ENCODE measurements at regions not wholly inside any gene's neighbourhood (a gene's known extent, or its start where the extent isn't known, plus 50 kb on each side); places are given as distances from the start of the nearest gene placed in this dataset.
A peak's percentile ranks its signal among the peaks of the same experiment; 100 is the strongest.
"Not testable (repeated sequence)": the region's sequence is repeated elsewhere in the genome, so short reads cannot be mapped to it uniquely, and the experiment has no call there.

DNA sequence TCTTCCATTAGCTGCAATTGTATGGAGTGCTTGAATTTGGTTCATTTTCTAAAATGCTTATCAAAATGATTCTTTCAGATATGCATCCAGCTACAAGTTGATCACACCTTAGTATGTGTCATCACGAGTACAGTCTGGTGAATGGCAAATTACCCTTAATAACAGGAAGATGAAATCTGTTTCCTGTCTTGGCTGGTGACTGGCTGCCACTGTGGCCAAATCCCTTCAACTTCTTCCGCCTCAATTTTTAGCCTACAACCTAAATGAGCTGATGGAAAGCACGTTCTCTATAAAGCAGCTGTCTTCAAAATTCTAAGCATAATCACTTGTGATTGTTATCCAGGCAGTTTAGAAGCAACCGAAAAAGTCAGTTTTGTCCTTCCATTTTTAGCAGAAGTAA is 387.1 kb upstream of the NECTIN3 start:
- DNase-seq (ENCODE audit: low spot score) = no peak

DNA sequence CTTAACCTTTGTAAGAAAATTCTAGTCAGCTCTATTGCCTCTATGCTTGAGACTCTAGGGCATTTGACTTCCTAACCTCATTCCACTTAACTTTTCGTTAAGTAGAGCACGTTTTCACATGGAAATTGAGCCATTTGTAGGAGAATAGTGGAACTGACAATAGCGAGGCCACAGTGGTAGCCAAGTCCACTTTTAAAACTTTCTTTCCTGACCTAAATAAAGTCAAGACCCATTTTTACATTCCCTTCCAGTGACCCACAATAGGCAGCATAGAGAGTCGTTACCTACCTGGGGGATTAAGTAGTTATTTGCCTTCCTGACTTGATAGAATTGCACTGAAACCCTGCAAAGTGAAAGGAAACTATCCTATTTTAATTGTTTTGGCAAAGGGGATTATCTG is 386.0 kb upstream of the NECTIN3 start:
- peak; percentile 4 for DNase-seq (ENCODE audit: low spot score)

DNA sequence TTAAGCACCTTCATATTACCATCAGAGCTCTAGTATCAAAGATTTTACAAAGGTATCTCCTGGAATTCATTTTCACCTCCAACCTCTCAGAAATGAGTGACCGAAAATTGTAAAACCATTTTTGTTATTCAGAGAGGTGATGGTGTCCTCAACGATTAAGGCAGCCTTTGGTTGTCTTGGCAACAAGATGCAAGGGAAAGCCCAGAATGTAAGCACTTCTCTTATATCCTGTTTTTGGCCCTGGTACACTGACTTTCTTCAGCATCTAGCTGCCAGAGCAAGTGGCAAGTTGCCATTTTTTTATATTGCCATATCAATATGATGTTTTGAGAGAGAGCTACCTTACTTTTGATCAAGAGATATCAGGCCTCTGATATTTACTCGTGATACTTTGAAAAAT is 384.9 kb upstream of the NECTIN3 start:
- DNase-seq (ENCODE audit: low spot score) = no peak

DNA sequence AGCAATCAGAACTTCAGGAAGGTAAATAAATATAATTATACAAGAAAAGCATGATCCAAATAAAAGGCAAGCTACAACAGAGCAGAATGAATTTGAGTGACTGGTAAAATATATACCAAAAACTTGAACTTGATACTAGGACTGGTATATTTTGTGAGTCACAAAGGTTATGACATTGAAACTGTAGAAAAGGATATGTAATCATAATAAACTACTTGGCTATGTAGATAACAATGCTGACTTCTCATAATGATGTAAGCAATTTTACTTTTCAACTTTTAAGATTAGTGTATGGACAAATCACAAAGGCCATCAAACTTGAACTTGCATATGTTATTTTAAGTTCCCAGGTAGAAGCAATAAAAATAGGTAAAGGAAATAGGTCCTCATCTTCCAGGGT is 384.5 kb upstream of the NECTIN3 start:
- no peak for DNase-seq (ENCODE audit: low spot score)

DNA sequence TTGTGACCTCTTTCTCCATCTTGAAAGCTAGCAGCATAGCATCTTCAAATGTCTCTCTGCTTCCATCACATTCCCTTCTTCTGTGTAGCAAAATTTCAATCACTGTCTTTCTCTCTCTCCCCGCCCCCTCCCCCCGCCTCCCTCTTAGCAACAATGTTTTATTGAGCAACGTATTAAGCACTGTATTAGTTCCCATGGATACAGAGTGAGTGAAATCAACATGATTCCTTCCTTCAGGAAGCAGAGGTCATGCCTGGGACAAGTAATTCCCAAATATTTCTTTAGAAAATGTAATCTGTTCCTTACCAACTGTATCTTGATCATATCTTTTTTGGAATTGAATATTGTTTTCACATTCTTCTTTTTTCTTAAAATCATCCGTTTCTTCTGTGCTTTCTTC is 373.7 kb upstream of the NECTIN3 start:
- no peak for DNase-seq (ENCODE audit: low spot score)

DNA sequence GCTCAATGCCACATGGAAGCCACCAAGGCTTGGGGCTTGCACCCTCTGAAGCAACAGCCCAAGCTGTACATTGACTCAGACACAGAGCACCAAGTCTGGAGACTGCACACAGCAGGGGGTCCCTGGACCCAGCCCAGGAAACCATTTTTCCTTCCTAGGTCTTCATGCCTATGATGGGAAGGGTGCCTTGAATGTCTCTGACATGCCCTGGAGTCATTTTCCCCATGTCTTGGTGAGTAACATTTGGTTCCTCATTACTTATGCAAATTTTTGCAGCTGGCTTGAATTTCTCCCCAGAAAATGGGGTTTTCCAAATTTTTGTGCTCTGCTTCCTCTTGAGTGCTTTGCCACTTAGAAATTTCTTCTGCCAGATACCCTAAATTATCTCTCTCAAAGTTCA is 367.3 kb upstream of the NECTIN3 start:
- DNase-seq (ENCODE audit: low spot score) = not testable (repeated sequence)

DNA sequence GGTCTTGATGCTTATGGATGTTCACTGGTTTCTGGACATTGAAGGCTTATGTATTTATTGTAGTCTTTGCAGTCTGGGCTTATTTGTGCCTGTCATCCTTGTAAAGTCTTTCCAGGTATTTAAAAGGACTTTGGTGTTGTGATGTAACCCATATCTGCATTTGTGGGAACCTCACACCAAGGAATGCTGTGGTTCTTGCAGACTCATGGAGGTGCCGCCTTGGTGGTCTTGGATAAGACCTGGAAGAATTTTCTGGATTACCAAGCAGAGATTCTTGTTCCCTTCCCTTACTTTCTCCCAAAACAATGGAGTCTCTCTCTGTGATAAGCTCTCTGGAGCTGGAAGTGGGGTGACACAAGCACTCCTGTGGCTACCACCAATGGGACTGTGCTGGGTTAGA is 363.5 kb upstream of the NECTIN3 start:
- DNase-seq (ENCODE audit: low spot score) = no peak

DNA sequence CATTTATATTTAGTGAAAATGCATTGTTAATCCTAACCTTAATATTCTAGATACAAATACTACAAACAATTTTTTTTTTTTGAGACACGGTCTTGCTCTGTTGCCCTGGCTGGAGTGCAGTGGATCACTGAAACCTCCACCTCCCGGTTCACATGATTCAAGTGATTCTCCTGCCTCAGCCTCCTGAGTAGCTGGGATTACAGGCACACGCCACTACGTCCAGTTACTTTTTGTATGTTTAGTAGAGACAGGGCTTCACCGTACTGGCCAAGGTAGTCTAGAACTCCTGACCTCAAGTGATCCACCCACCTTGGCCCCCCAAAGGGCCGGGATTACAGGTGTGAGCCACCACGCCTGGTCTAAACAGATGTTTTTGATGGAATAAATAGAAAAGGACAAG is 361.5 kb upstream of the NECTIN3 start:
- no peak for DNase-seq (ENCODE audit: low spot score)

DNA sequence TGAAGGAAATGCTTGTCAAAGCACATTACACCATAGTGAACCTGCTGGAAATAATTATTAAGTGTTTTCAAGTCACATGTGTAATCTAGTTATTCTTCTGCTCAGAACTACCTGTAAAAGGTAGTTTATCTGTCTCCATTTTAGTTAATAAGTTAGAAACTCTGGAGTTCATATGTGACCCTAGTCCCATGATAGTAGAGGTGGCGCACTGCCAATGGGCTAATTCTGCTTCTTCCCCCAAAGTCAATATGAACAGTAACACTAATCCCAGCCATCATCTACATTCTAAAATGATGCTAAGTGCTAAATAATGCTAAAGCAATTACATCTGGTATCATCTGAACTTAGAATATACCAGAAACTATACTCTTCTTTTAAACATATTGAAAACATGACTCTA is 361.0 kb upstream of the NECTIN3 start:
- no peak for DNase-seq (ENCODE audit: low spot score)

DNA sequence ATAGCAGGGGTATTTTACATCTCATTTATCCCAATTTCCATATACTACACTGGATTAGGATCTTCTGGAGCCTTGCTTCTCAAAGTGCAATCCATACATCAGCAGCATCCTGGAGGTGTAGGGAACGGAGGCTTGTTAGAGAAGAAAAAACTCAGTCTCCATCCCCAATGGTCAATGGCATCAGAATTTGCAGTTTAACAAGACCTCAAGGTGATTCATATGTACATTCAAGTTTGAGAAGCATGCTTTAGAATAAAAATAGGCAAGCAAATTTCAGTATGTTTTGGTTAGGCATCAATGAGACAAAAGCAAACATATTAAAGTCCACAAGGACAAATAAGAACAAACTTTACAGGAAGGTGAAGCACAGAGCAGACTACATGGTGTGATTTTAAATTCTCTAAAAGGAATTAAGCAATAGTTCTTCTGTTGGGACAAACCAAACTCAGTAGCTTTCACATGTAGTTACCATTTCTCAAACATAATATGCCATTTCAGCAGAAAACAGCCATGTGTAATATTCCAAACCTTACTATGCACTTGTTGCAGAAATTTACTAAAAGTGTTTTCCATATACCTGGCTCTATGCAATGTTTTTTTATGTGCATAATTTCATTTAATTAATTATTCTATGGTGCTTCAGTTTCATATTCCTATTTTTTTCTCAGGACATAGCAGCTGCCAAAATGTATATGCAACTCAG is 360.3 kb upstream of the NECTIN3 start:
- DNase-seq (ENCODE audit: low spot score) = no peak

DNA sequence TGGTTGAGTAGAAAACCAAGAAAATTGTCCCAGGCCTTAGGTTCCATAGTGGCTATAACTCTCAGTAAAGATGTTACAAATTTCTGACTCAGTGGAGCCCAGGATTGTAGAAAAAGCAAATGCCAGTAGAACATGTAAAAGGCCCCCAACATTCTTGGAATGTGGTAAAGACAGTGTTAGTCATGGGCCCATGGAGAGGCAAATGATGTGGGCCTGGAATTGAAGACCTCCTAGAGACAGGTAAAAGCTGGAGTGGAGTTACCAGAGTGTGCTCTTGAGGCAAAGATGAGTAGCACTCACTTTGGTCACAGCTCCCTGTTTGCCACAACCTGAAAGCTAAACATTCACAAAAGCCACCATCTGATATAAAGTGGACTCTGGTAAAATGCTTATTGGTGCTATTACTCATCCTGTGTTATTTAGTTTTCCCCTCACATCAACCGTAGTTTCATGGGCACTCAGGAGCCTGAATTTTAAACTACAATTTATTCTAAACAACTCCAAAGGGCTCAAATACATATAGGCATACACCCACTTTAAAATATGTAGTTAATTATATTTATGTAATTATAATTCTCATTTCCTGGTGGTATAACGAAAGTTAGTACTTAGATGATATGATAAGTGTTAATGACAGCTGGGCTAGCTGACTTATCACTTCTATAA is 359.6 kb upstream of the NECTIN3 start:
- DNase-seq (ENCODE audit: low spot score) = no peak

DNA sequence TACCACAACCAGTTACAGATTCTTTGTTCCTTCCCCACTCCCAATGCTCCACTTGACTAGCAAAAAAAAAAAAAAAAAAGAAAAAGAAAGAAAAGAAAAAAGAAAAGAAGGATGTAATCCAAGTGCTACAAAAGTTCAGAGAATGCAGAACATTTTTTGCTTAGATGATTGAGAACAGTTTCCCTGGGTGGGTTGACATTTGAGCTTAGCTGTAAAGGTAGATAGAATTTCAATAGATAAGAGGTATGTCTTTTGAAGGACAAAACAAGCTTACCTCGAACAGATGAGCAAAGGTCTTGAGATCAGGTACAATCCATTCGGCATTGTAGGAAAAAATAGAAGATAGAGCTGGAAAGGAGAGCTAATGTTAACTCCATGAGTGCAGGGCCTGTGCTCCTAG is 344.6 kb upstream of the NECTIN3 start:
- no peak for DNase-seq (ENCODE audit: low spot score)

DNA sequence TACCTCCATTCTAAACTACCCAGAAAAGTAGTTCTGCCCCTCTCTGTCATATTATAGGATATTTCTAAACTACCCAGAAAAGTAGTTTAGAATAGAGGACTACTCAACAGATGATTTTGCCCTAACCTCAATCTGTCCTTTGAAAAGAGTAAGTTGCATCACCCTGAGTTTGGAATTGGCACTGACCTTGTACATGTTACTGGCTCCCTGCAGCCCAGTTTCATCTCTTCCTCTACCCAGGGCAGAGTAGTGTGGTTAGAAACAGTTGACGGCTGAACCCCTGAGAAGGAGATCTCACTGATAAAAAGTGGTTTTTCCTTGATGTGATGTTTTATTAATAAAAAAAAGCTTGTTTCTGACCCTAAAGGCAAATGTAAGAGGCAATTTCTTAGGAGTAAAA is 340.5 kb upstream of the NECTIN3 start:
- DNase-seq (ENCODE audit: low spot score) = no peak

DNA sequence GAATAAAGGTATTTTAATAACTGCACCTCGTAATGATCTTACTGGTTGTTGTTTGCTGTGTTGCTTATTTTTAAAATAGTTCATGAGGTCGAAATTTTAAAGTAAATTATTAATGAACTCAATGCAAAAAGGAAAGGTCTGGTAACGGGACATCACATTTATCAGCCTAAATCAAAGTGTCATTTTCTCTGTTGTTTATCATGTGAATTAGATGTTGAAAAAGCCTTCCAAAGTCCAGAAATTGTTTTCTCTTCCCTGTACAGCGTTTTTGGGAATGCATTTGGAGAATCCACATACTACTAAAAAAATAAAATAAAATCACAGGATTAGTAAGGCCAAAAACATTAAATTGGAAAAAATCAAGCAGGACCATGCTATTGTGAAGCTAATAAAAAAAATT is 339.2 kb upstream of the NECTIN3 start:
- DNase-seq (ENCODE audit: low spot score) = no peak

DNA sequence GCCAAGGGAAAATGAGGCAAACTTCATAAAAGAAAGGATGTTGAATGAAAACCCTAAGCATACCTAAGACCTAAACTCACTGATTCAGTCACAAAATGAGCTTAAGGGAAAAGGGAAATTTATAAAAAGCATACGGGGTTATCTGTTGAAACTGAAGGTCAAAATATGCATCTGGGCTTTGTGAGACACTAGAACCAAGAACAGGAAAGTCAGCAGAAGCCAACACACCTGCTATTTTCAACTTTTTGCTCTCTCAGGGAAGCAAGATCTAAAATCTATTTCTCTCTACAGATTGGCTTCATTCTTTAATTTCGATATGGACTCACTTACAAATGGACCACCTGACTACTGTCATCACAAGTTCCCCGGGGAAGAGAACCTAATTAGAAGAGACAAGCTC is 338.6 kb upstream of the NECTIN3 start:
- no peak for DNase-seq (ENCODE audit: low spot score)

DNA sequence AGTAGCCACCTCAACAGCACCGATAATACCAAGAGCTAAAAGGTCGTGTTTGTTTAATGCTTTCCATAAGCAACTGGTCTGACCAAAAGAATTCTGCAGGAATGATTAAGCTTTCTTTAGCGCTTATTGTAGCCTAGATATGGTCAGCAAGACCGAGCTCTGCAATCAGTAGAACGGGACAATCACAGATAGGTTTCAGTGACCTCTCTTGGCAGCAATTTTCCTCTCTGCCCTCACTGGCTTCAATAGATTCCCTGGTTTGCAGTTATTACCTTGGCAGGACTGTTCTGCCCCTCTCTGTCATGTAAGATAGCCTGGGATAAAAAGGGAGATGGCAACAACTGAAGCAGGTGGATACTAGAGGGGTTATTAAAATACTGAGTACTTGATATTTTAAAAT is 337.1 kb upstream of the NECTIN3 start:
- DNase-seq (ENCODE audit: low spot score) = no peak

DNA sequence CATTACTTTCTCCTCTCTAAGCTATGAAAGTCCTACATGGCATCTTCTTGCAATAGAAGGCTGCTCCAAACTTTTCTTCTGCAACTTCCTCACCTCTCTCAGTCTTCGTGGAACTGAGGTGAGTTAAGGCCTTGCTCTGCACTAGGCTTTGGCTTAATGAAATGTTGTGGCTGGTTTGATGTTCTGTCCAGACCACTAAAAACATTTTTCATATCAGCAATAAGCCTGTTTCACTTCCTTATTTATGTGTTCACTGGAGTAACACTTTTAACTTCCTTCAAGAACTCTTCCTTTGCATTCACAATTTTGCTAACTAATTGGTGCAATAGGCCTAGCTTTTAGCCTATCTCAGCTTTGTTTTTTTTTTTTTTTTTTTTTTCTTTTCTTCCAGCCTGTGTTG is 335.3 kb upstream of the NECTIN3 start:
- DNase-seq (ENCODE audit: low spot score) = no peak

DNA sequence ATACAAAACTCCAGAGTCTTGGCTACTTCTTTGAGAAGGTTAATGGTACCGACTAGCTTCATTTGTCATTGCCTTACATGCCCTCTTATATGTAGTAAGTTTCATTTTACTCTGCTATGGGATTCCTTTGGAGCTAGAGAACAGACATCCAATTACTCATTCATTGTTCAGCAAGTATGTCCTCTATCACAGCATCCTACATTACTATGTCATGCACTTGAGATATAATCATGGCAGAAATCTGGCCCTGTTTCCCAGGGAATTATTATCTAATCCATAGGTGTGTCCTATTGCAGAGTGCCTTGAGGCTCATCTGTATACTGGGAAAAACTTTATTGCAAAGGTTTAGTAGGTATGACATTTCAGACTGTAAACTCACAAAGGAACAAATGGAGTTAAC is 333.1 kb upstream of the NECTIN3 start:
- no peak for DNase-seq (ENCODE audit: low spot score)

DNA sequence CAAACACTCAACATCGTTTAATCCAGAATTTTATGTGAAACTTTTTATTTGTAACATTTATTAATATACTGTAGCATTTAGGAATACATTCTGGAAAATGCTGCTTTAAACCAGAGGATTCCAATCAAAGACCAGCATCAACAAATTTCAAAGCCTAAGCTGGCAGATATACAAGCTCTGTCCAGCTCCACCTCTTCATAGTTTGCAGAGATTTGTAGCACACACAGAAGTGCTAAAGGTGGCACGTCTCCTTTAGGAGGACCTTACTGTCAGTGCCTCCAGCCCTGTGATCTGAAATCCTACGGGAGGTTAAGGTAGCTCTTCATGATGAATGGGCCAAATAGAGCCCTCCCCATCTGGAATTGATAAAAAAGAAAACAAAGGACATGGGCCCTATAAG is 329.7 kb upstream of the NECTIN3 start:
- DNase-seq (ENCODE audit: low spot score) = no peak

DNA sequence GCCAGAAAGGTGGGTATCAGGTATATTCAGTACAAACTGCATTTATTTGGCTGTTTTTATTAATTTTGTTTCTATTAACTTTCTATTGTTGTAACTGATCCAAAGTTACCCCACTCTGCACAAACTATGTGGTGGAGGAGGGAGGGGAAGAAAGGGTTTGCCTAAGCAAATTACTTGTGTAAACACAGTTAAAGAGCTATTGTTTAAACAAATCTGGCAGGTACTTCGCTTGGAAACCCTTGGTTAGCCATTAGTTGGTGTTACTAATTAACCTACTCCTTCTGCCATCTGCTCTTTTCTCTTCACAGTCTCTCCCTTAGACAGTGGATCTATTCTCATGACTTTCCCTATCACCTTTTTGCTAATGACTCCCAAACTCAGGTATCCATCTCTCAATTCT is 328.4 kb upstream of the NECTIN3 start:
- DNase-seq (ENCODE audit: low spot score) = no peak

DNA sequence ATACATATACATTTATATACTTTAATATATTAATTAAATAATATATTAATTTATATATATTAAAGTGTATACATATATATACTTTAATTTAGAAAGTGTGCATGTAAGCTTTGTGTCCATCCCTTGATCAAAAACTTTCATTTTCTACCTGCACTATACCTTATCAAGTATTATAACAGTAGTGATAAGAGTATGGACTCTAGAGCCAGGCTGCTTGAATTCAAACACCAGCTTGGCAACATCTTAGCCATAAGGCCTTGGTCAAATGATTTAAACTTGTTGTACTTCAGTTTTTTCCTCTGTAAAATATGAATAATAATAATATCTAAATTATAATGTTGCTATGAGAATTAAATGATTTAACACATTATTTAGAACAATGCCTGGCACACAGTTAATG is 327.6 kb upstream of the NECTIN3 start:
- no peak for DNase-seq (ENCODE audit: low spot score)

DNA sequence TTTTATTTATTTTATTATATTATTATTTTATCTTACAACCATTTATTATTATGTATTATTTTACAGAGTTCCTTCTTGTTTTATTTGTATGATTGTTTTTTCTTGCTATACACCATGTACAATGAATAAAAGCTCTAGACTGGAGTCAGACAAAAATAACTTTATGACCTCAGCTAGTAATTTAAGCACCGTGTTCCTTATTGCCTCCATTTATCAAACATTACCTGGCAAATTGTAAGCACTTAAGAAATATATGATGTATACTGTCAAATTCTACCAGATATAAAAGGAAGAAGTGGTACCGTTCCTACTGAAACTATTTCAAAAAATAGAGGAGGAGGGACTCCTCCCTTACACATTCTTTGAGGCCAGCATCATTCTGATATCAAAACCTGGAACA is 326.9 kb upstream of the NECTIN3 start:
- DNase-seq (ENCODE audit: low spot score) = no peak

DNA sequence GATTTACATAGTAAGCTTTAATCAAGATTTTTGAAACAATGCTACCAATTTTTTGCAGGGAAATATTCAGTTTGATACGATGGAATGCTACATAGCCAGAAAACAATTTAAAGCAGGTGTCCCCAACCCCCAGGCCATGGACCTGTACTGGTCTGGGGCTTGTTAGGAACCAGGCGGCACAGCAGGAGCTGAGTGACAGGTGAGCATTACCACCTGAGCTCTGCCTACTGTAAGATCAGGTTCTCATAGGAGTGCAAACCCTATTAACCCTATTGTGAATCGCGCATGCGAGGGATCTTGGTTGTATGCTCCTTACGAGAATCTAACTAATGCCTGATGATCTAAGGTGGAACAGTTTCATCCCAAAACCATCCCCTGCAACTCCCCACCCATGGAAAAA is 322.6 kb upstream of the NECTIN3 start:
- DNase-seq (ENCODE audit: low spot score) = no peak

DNA sequence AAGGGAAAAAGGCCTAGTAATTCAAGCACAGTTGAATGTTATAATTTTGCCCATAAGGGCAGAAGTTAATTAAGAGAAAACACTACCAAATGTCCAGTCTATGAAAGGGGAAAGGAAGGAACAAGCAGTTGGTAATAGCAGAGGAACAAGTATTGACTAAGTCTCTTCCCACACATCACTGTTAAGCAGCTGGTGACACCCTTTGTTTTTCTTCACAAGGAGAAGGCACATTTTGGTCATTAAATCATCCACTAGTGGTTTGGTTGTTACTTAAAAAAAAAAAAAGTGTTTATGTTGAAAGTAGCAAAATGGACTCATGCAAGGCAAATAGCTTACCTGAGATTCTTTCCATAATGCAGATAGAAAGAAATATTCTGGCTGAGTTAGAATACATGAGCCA is 321.4 kb upstream of the NECTIN3 start:
- no peak for DNase-seq (ENCODE audit: low spot score)
